Stimulated activated CD4-positive, alpha-beta T cell treated with anti-CD3 and anti-CD28 coated beads, Interleukin-2, amount 100 ng/mL, for 4 hours (primary cell): ENCODE measurements at regions not wholly inside any gene's neighbourhood (a gene's known extent, or its start where the extent isn't known, plus 50 kb on each side); places are given as distances from the start of the nearest gene placed in this dataset.
"Not testable (repeated sequence)": the region's sequence is repeated elsewhere in the genome, so short reads cannot be mapped to it uniquely, and the experiment has no call there.

Source experiments
- DNase-seq: peaks from one replicate; pipeline ENCODE4 v3.0.0-alpha.2; 2020; ENCODE audit warnings: low read depth

- DNase-seq: not testable (repeated sequence)
These were observed 112.1 kb upstream of the DUSP22 start for GRCh38 chr6:180091-180694.

- no peak for DNase-seq
These were observed 111.1 kb upstream of the DUSP22 start for GRCh38 chr6:181049-181654.

- DNase-seq: no peak
These were observed 108.6 kb upstream of the DUSP22 start for GRCh38 chr6:183668-184067.

- no peak for DNase-seq
These were observed 108.1 kb upstream of the DUSP22 start for GRCh38 chr6:184161-184700.

GRCh38 chr6:186340-186965 lies 105.8 kb upstream of the DUSP22 start:
- DNase-seq: no peak

- no peak for DNase-seq
These were observed 105.0 kb upstream of the DUSP22 start for GRCh38 chr6:187210-187861.

GRCh38 chr6:188821-189655 lies 103.2 kb upstream of the DUSP22 start:
- peak; percentile 68 for DNase-seq

GRCh38 chr6:189676-190075 lies 102.6 kb upstream of the DUSP22 start:
- no peak for DNase-seq

GRCh38 chr6:190596-191395 lies 101.5 kb upstream of the DUSP22 start:
- DNase-seq: no peak

- no peak for DNase-seq
These were observed 100.6 kb upstream of the DUSP22 start for GRCh38 chr6:191487-192312.

GRCh38 chr6:192313-192664 lies 100.0 kb upstream of the DUSP22 start:
- DNase-seq: no peak

- DNase-seq: no peak
These were observed 99.1 kb upstream of the DUSP22 start for GRCh38 chr6:193180-193579.

GRCh38 chr6:193773-194310 lies 98.4 kb upstream of the DUSP22 start:
- peak; percentile 59 for DNase-seq

- DNase-seq: peak; percentile 71
These were observed 96.4 kb upstream of the DUSP22 start for GRCh38 chr6:195861-196360.

GRCh38 chr6:196543-196942 lies 95.7 kb upstream of the DUSP22 start:
- no peak for DNase-seq

GRCh38 chr6:203661-204060 lies 88.6 kb upstream of the DUSP22 start:
- no peak for DNase-seq

- no peak for DNase-seq
These were observed 86.0 kb upstream of the DUSP22 start for GRCh38 chr6:206264-206663.

- no peak for DNase-seq
These were observed 83.9 kb upstream of the DUSP22 start for GRCh38 chr6:208364-208763.

- DNase-seq: no peak
These were observed 83.3 kb upstream of the DUSP22 start for GRCh38 chr6:208938-209337.
